Gastrocnemius medialis (tissue), 4 donors: ENCODE measurements at regions not wholly inside any gene's neighbourhood (a gene's known extent, or its start where the extent isn't known, plus 50 kb on each side); places are given as distances from the start of the nearest gene placed in this dataset.

Source experiments
- POLR2A ChIP-seq, 2 donors: fragments of 450-650 bp; IDR thresholded peaks; one replicate each; pipeline ENCODE4 v1.6.1; 2017; ENCODE audit warnings: antibody characterized with exemption in 2 of 2, mild to moderate bottlenecking in 2 of 2, moderate library complexity in 2 of 2
- TF ChIP-seq, protein P1 (sequence below), 5 experiments: fragments of 450-650 bp in 3 of 5; fragments of 200-600 bp in 2 of 5; sonication (generic) in 2 of 5; IDR thresholded peaks in 4 of 5; conservative IDR thresholded peaks in 1 of 5; 1 replicate in 4 of 5; 2 replicates in 1 of 5; pipeline ENCODE4 v1.5.1; 2016 to 2019; ENCODE audit warnings: antibody characterized with exemption in 5 of 5, mild to moderate bottlenecking in 3 of 5, moderate library complexity in 3 of 5

GRCh38 chr5:143646961-143647360, 165.0 kb upstream of the HMHB1 start:
- TF ChIP-seq, protein P1, sequence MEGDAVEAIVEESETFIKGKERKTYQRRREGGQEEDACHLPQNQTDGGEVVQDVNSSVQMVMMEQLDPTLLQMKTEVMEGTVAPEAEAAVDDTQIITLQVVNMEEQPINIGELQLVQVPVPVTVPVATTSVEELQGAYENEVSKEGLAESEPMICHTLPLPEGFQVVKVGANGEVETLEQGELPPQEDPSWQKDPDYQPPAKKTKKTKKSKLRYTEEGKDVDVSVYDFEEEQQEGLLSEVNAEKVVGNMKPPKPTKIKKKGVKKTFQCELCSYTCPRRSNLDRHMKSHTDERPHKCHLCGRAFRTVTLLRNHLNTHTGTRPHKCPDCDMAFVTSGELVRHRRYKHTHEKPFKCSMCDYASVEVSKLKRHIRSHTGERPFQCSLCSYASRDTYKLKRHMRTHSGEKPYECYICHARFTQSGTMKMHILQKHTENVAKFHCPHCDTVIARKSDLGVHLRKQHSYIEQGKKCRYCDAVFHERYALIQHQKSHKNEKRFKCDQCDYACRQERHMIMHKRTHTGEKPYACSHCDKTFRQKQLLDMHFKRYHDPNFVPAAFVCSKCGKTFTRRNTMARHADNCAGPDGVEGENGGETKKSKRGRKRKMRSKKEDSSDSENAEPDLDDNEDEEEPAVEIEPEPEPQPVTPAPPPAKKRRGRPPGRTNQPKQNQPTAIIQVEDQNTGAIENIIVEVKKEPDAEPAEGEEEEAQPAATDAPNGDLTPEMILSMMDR (IDR thresholded peaks at IDR 0.05 in 4 of 5, conservative IDR thresholded peaks at IDR 0.05 in 1 of 5): no peak
- no peak for TF ChIP-seq POLR2A (IDR thresholded peaks at IDR 0.05)
